NCI-H2081 (cell line): ENCODE measurements at regions not wholly inside any gene's neighbourhood (a gene's known extent, or its start where the extent isn't known, plus 50 kb on each side); places are given as distances from the start of the nearest gene placed in this dataset.
"Not testable (repeated sequence)": the region's sequence is repeated elsewhere in the genome, so short reads cannot be mapped to it uniquely, and the experiment has no call there.

Source experiments
- DNase-seq, 2 experiments: peaks; one replicate each; lab custom pipeline; 2025; lab: John Stamatoyannopoulos, UW

GRCh38 chr11:114938799-114939198 lies 260.5 kb downstream of the NXPE2 start:
- no peak for DNase-seq

- no peak for DNase-seq
These were observed 263.9 kb downstream of the NXPE2 start for GRCh38 chr11:114942207-114942606.

GRCh38 chr11:114949614-114950351 lies 271.5 kb downstream of the NXPE2 start:
- no peak for DNase-seq

GRCh38 chr11:114953039-114953438 lies 274.7 kb downstream of the NXPE2 start:
- DNase-seq, result no peak

- no peak for DNase-seq
These were observed 277.6 kb downstream of the NXPE2 start for GRCh38 chr11:114955923-114956322.

GRCh38 chr11:114956566-114956965 lies 278.2 kb downstream of the NXPE2 start:
- DNase-seq, result no peak

GRCh38 chr11:114959953-114960505 lies 281.7 kb downstream of the NXPE2 start:
- DNase-seq, result no peak

GRCh38 chr11:114960819-114961218 lies 282.5 kb downstream of the NXPE2 start:
- DNase-seq, result not testable (repeated sequence)

GRCh38 chr11:114964676-114965214 lies 286.4 kb downstream of the NXPE2 start:
- no peak for DNase-seq

- no peak for DNase-seq
These were observed 292.8 kb downstream of the NXPE2 start for GRCh38 chr11:114970927-114971645.

GRCh38 chr11:114972105-114972504 lies 293.8 kb downstream of the NXPE2 start:
- DNase-seq, result no peak

- DNase-seq, result no peak
These were observed 299.3 kb downstream of the NXPE2 start for GRCh38 chr11:114977651-114978050.

- no peak for DNase-seq
These were observed 303.8 kb downstream of the NXPE2 start for GRCh38 chr11:114982141-114982540.

GRCh38 chr11:114984611-114985163 lies 306.4 kb downstream of the NXPE2 start:
- DNase-seq, result no peak

- DNase-seq, result no peak
These were observed 308.0 kb downstream of the NXPE2 start for GRCh38 chr11:114986365-114986764.

GRCh38 chr11:114987186-114987760 lies 308.9 kb downstream of the NXPE2 start:
- DNase-seq, result no peak

GRCh38 chr11:114988644-114989043 lies 310.3 kb downstream of the NXPE2 start:
- no peak for DNase-seq

GRCh38 chr11:114989536-114989935 lies 311.2 kb downstream of the NXPE2 start:
- no peak for DNase-seq

- no peak for DNase-seq
These were observed 327.3 kb downstream of the NXPE2 start for GRCh38 chr11:115005663-115006062.

- DNase-seq, result no peak
These were observed 329.5 kb downstream of the NXPE2 start for GRCh38 chr11:115007851-115008250.

- DNase-seq, result no peak
These were observed 330.5 kb downstream of the NXPE2 start for GRCh38 chr11:115008799-115009198.

GRCh38 chr11:115017529-115017928 lies 339.2 kb downstream of the NXPE2 start:
- no peak for DNase-seq
